ENCODE measurements at regions not wholly inside any gene's neighbourhood (a gene's known extent, or its start where the extent isn't known, plus 50 kb on each side); places are given as distances from the start of the nearest gene placed in this dataset.

GRCh38 chr5:156245895-156246294 lies 81.1 kb upstream of the SGCD start:
- no peaks in the 10 kb centered on the region for H3K27me3 ChIP-seq
- no peak for TF ChIP-seq POLR2AphosphoS5 (IDR thresholded peaks at IDR 0.05)
- no peak for TF ChIP-seq EP300 (IDR thresholded peaks at IDR 0.05)
- no peak for TF ChIP-seq POLR2A (IDR thresholded peaks at IDR 0.05)
- TF ChIP-seq, protein P1, sequence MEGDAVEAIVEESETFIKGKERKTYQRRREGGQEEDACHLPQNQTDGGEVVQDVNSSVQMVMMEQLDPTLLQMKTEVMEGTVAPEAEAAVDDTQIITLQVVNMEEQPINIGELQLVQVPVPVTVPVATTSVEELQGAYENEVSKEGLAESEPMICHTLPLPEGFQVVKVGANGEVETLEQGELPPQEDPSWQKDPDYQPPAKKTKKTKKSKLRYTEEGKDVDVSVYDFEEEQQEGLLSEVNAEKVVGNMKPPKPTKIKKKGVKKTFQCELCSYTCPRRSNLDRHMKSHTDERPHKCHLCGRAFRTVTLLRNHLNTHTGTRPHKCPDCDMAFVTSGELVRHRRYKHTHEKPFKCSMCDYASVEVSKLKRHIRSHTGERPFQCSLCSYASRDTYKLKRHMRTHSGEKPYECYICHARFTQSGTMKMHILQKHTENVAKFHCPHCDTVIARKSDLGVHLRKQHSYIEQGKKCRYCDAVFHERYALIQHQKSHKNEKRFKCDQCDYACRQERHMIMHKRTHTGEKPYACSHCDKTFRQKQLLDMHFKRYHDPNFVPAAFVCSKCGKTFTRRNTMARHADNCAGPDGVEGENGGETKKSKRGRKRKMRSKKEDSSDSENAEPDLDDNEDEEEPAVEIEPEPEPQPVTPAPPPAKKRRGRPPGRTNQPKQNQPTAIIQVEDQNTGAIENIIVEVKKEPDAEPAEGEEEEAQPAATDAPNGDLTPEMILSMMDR (IDR thresholded peaks at IDR 0.05): no peak
- DNase-seq (no peak), ATAC-seq (ENCODE audit: low FRiP score in 2 of 2) (no peak)
- no peak overlapping the region for H3K27ac ChIP-seq
- no peaks in the 10 kb centered on the region for H3K9me3 ChIP-seq
- no peaks in the 10 kb centered on the region for H3K36me3 ChIP-seq
- WGBS, 2 donors: 93% methylated on average over 1 of the region's 1 CpG
- H3K4me3 ChIP-seq: no peak overlapping the region
- H3K4me1 ChIP-seq: no peaks in the 10 kb centered on the region

GRCh38 chr5:156251076-156251475 lies 75.9 kb upstream of the SGCD start:
- Histone ChIP-seq H3K4me3 (no peak overlapping the region), H3K4me1 (no peaks in the 10 kb centered on the region), H3K36me3 (no peaks in the 10 kb centered on the region), H3K27ac (no peak overlapping the region), H3K27me3 (no peaks in the 10 kb centered on the region), H3K9me3 (no peaks in the 10 kb centered on the region)
- DNase-seq: no peak
- TF ChIP-seq POLR2A (IDR thresholded peaks at IDR 0.05) (no peak), POLR2AphosphoS5 (IDR thresholded peaks at IDR 0.05) (no peak), EP300 (IDR thresholded peaks at IDR 0.05) (no peak)
- TF ChIP-seq, protein P1 (IDR thresholded peaks at IDR 0.05): no peak
- no peak for ATAC-seq (ENCODE audit: low FRiP score in 2 of 2)
- WGBS, 2 donors: 41 to 46% methylated on average over 1 of the region's 1 CpG

DNA sequence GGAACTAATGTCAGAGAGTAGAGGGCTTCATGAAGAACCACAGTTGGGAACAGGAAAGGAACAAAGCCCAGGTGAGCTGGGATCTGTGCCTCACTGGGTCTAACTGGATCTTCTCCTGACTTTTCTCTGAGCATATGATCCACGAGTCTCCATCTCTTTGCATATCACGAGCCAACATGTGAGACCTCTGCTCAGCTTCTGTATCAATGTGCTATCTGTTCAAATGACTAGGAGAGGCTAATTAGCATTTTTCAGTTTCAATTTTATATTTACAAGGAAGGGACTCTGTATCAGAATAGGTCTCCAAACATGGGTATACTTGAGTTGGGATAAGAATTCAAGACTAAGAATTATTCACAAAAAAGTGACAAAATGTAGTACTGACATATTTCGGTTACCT lies 73.8 kb upstream of the SGCD start:
- H3K36me3 ChIP-seq: no peaks in the 10 kb centered on the region
- H3K27me3 ChIP-seq: no peaks in the 10 kb centered on the region
- no peak overlapping the region for H3K4me3 ChIP-seq
- H3K4me1 ChIP-seq: no peaks in the 10 kb centered on the region
- H3K9me3 ChIP-seq: no peaks in the 10 kb centered on the region
- TF ChIP-seq EP300 (IDR thresholded peaks at IDR 0.05): no peak
- TF ChIP-seq POLR2AphosphoS5 (IDR thresholded peaks at IDR 0.05): no peak
- no peak for TF ChIP-seq POLR2A (IDR thresholded peaks at IDR 0.05)
- TF ChIP-seq, protein P1 (IDR thresholded peaks at IDR 0.05): no peak
- WGBS, 2 donors: 83 to 91% methylated on average over 3 of the region's 3 CpGs
- no peak for ATAC-seq (ENCODE audit: low FRiP score in 2 of 2)
- DNase-seq: no peak
- H3K27ac ChIP-seq: no peak overlapping the region

DNA sequence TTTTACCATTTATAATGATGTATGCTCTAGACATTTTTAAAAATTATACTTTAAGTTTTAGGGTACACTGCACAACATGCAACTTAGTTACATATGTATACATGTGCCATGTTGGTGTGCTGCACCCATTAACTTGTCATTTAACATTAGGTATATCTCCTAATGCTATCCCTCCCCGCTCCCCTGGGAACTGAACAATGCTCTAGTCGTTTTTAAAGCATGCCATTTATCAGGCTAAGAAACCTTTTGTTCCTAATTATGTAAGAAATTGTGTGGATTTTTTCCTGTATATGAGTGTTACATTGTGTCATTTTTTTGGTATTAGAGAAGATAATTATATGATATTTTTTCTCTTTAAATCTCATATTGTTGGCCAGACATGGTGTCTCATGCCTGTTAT lies 72.8 kb upstream of the SGCD start:
- Histone ChIP-seq H3K36me3 (no peaks in the 10 kb centered on the region), H3K27me3 (no peaks in the 10 kb centered on the region), H3K27ac (no peak overlapping the region), H3K4me3 (no peak overlapping the region), H3K9me3 (no peaks in the 10 kb centered on the region), H3K4me1 (no peaks in the 10 kb centered on the region)
- DNase-seq (no peak), ATAC-seq (ENCODE audit: low FRiP score in 2 of 2) (no peak)
- TF ChIP-seq EP300 (IDR thresholded peaks at IDR 0.05): no peak
- TF ChIP-seq POLR2AphosphoS5 (IDR thresholded peaks at IDR 0.05): no peak
- 38 to 45% methylated on average over 2 of the region's 2 CpGs for WGBS, 2 donors

DNA sequence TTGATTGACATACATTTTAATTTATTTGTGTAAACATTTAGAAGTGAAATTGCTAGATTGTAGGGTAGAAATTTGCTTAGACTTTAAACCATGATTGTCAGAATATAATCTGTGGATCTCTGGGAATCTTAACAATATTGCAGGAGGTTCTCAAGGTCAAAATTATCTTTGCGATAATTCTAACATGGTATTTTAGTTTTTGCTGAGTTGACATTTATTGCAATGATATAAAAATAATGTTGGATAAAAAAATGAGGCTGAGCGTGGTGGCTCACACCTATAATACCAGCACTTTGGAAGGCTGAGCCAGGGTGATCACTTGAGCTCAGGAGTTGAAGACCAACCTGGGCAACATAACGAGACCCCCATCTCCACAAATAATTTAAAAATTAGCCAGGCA lies 70.3 kb upstream of the SGCD start:
- Histone ChIP-seq H3K27ac (no peak overlapping the region), H3K9me3 (no peaks in the 10 kb centered on the region), H3K27me3 (no peaks in the 10 kb centered on the region), H3K4me3 (no peak overlapping the region), H3K4me1 (no peaks in the 10 kb centered on the region), H3K36me3 (no peaks in the 10 kb centered on the region)
- TF ChIP-seq POLR2A (IDR thresholded peaks at IDR 0.05) (no peak), POLR2AphosphoS5 (IDR thresholded peaks at IDR 0.05) (no peak), EP300 (IDR thresholded peaks at IDR 0.05) (no peak)
- TF ChIP-seq, protein P1 (IDR thresholded peaks at IDR 0.05): no peak
- ATAC-seq (ENCODE audit: low FRiP score in 2 of 2) (no peak), DNase-seq (no peak)
- WGBS, 2 donors: 81 to 92% methylated on average over 3 of the region's 3 CpGs
